Activated CD8-positive, alpha-beta T cell treated with anti-CD3 and anti-CD28 coated beads, Interleukin-2, amount 10 ng/mL, durations not matched to agents 7 days and 5 days (primary cell): ENCODE measurements at regions not wholly inside any gene's neighbourhood (a gene's known extent, or its start where the extent isn't known, plus 50 kb on each side); places are given as distances from the start of the nearest gene placed in this dataset.
"Not testable (repeated sequence)": the region's sequence is repeated elsewhere in the genome, so short reads cannot be mapped to it uniquely, and the experiment has no call there.

Experiments used
- ATAC-seq: fragments of 150-1000 bp; cut with Tn5 transposase; one replicate; pipeline ENCODE4 v1.10.0; 2021; ENCODE audit warnings: moderate library complexity
- CTCF ChIA-PET: fragments of 350-600 bp; sonication (Branson Sonifier 250); formaldehyde crosslinking; loops from one replicate; lab custom pipeline; 2021; ENCODE audit warnings: antibody characterized with exemption; lab: Charles Lee
- POLR2A ChIA-PET: fragments of 350-600 bp; sonication (Branson Sonifier 250); formaldehyde crosslinking; loops from one replicate; lab custom pipeline; 2021; ENCODE audit warnings: antibody characterized with exemption; lab: Charles Lee
- DNase-seq: peaks from one replicate; pipeline ENCODE4 v3.0.0-alpha.2; 2020
- H3K27ac Mint-ChIP-seq: one replicate; pipeline ENCODE4 v1.8.0; 2021; ENCODE audit warnings: mild to moderate bottlenecking, mixed read lengths
- H3K27me3 Mint-ChIP-seq: one replicate; pipeline ENCODE4 v1.8.0; 2021; ENCODE audit warnings: low read depth, mixed read lengths
- H3K36me3 Mint-ChIP-seq: one replicate; pipeline ENCODE4 v1.8.0; 2021; ENCODE audit warnings: low read depth, mixed read lengths
- H3K4me1 Mint-ChIP-seq: one replicate; pipeline ENCODE4 v1.8.0; 2021; ENCODE audit warnings: low read depth, mixed read lengths
- H3K4me3 Mint-ChIP-seq: one replicate; pipeline ENCODE4 v1.8.0; 2021; ENCODE audit warnings: mild to moderate bottlenecking, mixed read lengths
- H3K9me3 Mint-ChIP-seq: one replicate; pipeline ENCODE4 v1.8.0; 2022; ENCODE audit warnings: mixed read lengths; ENCODE audit not compliant: insufficient read depth

GRCh38 chrY:21744998-21745397 lies 149.3 kb downstream of the RBMY1D start:
- H3K9me3 Mint-ChIP-seq, H3K27ac Mint-ChIP-seq, POLR2A ChIA-PET, H3K4me1 Mint-ChIP-seq, H3K36me3 Mint-ChIP-seq, DNase-seq, H3K4me3 Mint-ChIP-seq, CTCF ChIA-PET, H3K27me3 Mint-ChIP-seq, ATAC-seq: not testable (repeated sequence)

- H3K4me1 Mint-ChIP-seq, H3K36me3 Mint-ChIP-seq, H3K27me3 Mint-ChIP-seq, CTCF ChIA-PET, H3K9me3 Mint-ChIP-seq, DNase-seq, H3K4me3 Mint-ChIP-seq, H3K27ac Mint-ChIP-seq, ATAC-seq, POLR2A ChIA-PET: not testable (repeated sequence)
Measured at GRCh38 chrY:21760243-21760642, 134.1 kb downstream of the RBMY1D start.

- H3K27ac Mint-ChIP-seq, H3K4me1 Mint-ChIP-seq, H3K9me3 Mint-ChIP-seq, ATAC-seq, POLR2A ChIA-PET, H3K36me3 Mint-ChIP-seq, CTCF ChIA-PET, H3K27me3 Mint-ChIP-seq, H3K4me3 Mint-ChIP-seq, DNase-seq: not testable (repeated sequence)
Measured at GRCh38 chrY:21767824-21768223, 126.5 kb downstream of the RBMY1D start.

GRCh38 chrY:21782174-21782860 lies 112.0 kb downstream of the RBMY1D start:
- CTCF ChIA-PET, DNase-seq, H3K27me3 Mint-ChIP-seq, H3K36me3 Mint-ChIP-seq, H3K27ac Mint-ChIP-seq, H3K4me1 Mint-ChIP-seq, H3K9me3 Mint-ChIP-seq, ATAC-seq, POLR2A ChIA-PET, H3K4me3 Mint-ChIP-seq: not testable (repeated sequence)

GRCh38 chrY:21813484-21814233 lies 80.7 kb downstream of the RBMY1D start:
- ChIA-PET CTCF (interaction anchor here (0.8 kb wide), 1 partner anchor 8 kb away, joined by 3 read pairs; no protein-coding TSS in a partner anchor), POLR2A (no interaction called here)
- Mint-ChIP-seq H3K27me3 (no peaks in the 10 kb centered on the region), H3K36me3 (no peaks in the 10 kb centered on the region), H3K4me3 (no peak overlapping the region), H3K9me3 (no peaks in the 10 kb centered on the region), H3K4me1 (no peaks in the 10 kb centered on the region), H3K27ac (no peak overlapping the region)
- DNase-seq (no peak), ATAC-seq (no peak)

GRCh38 chrY:21814491-21814890 lies 79.8 kb downstream of the RBMY1D start:
- POLR2A ChIA-PET, result no interaction called here
- Mint-ChIP-seq H3K27ac (no peak overlapping the region), H3K27me3 (no peaks in the 10 kb centered on the region), H3K4me1 (no peaks in the 10 kb centered on the region), H3K9me3 (no peaks in the 10 kb centered on the region), H3K36me3 (no peaks in the 10 kb centered on the region), H3K4me3 (no peak overlapping the region)
- DNase-seq (no peak), ATAC-seq (no peak)
- CTCF ChIA-PET, result no interaction called here

GRCh38 chrY:21821881-21822280 lies 72.4 kb downstream of the RBMY1D start:
- ChIA-PET CTCF (interaction anchor here (0.9 kb wide), 1 partner anchor 9 kb away, joined by 3 read pairs; no protein-coding TSS in a partner anchor), POLR2A (no interaction called here)
- Mint-ChIP-seq H3K9me3 (no peaks in the 10 kb centered on the region), H3K36me3 (no peaks in the 10 kb centered on the region), H3K27me3 (no peaks in the 10 kb centered on the region), H3K4me3 (no peak overlapping the region), H3K27ac (no peak overlapping the region), H3K4me1 (no peaks in the 10 kb centered on the region)
- ATAC-seq, result no peak
- DNase-seq, result no peak

- ATAC-seq (no peak), DNase-seq (no peak)
- H3K4me3 Mint-ChIP-seq, result no peak overlapping the region
- H3K9me3 Mint-ChIP-seq, result no peaks in the 10 kb centered on the region
- no peak overlapping the region for H3K27ac Mint-ChIP-seq
- H3K36me3 Mint-ChIP-seq, result no peaks in the 10 kb centered on the region
- H3K4me1 Mint-ChIP-seq, result no peaks in the 10 kb centered on the region
- no peaks in the 10 kb centered on the region for H3K27me3 Mint-ChIP-seq
- CTCF ChIA-PET, result no interaction called here
- POLR2A ChIA-PET, result no interaction called here
Measured at GRCh38 chrY:21827593-21827992, 66.7 kb downstream of the RBMY1D start.
